Tibial artery (tissue), 4 donors: ENCODE measurements at regions not wholly inside any gene's neighbourhood (a gene's known extent, or its start where the extent isn't known, plus 50 kb on each side); places are given as distances from the start of the nearest gene placed in this dataset.

ENCODE experiments used
- DNase-seq, 2 donors: peaks; one replicate each; pipeline ENCODE4 v3.0.0-alpha.2; 2019
- H3K27ac ChIP-seq, 2 donors: fragments of 200-600 bp; sonication (generic) in 1 of 2; 1 replicate in 1 of 2; 2 replicates in 1 of 2; pipeline ENCODE4 v1.5.1; 2018 to 2019; ENCODE audit warnings: mild to moderate bottlenecking in 1 of 2
- H3K27me3 ChIP-seq, 2 donors: fragments of 200-600 bp; sonication (generic) in 1 of 2; one replicate each; pipeline versions ENCODE4 v1.5.1 to v1.6.0; 2016 to 2019
- H3K36me3 ChIP-seq, 3 donors: fragments of 200-600 bp; sonication (generic) in 2 of 3; one replicate each; pipeline ENCODE4 v1.5.1; 2016 to 2019; ENCODE audit warnings: mild to moderate bottlenecking in 2 of 3
- H3K4me1 ChIP-seq, 4 donors: fragments of 200-600 bp; sonication (generic) in 2 of 4; 1 replicate in 3 of 4; 2 replicates in 1 of 4; pipeline ENCODE4 v1.5.1; 2016 to 2019
- H3K4me3 ChIP-seq, 2 donors: fragments of 200-600 bp; sonication (generic) in 1 of 2; 1 replicate in 1 of 2; 2 replicates in 1 of 2; pipeline ENCODE4 v1.5.1; 2018 to 2019; ENCODE audit warnings: mild to moderate bottlenecking in 2 of 2
- H3K9me3 ChIP-seq, 3 donors: fragments of 200-600 bp; sonication (generic) in 1 of 3; one replicate each; pipeline ENCODE4 v1.5.1; 2016 to 2019
- intact Hi-C: fragments of 100-400 bp; cut with DNase I; formaldehyde crosslinking; loops from one replicate; pipeline ENCODE4 v1.15.0; 2023; ENCODE audit warnings: low total_unique reads
- TF ChIP-seq, protein P1 (sequence below), 2 experiments: fragments of 200-600 bp in 1 of 2; fragments of 450-650 bp in 1 of 2; IDR thresholded peaks; one replicate each; pipeline ENCODE4 v1.5.1; 2017 to 2019; ENCODE audit warnings: antibody characterized with exemption in 2 of 2, mild to moderate bottlenecking in 1 of 2, moderate library complexity in 1 of 2

DNA sequence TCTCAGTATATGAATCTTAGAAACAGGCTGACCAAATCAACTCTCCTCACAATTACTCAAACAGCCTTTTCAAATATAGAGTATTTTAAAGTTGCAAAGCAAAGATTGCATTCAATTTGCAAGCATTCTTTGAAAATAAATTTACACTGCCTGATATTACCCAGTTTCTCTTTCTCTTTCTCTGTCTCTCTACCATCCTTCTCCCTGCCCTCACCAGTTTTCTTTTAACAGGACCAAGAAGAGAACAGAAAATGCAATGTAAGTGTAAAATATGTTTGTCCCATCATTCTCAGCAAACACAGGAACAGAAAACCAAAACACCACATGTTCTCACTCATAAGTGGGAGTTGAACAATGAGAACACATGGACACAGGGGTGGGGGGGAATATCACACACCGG is 520.3 kb upstream of the USP15 start:
- H3K4me3 ChIP-seq = no peak overlapping the region
- no peaks in the 10 kb centered on the region for H3K9me3 ChIP-seq
- intact Hi-C loops = no loop called here
- H3K36me3 ChIP-seq = no peaks in the 10 kb centered on the region
- no peaks in the 10 kb centered on the region for H3K4me1 ChIP-seq
- TF ChIP-seq, protein P1, sequence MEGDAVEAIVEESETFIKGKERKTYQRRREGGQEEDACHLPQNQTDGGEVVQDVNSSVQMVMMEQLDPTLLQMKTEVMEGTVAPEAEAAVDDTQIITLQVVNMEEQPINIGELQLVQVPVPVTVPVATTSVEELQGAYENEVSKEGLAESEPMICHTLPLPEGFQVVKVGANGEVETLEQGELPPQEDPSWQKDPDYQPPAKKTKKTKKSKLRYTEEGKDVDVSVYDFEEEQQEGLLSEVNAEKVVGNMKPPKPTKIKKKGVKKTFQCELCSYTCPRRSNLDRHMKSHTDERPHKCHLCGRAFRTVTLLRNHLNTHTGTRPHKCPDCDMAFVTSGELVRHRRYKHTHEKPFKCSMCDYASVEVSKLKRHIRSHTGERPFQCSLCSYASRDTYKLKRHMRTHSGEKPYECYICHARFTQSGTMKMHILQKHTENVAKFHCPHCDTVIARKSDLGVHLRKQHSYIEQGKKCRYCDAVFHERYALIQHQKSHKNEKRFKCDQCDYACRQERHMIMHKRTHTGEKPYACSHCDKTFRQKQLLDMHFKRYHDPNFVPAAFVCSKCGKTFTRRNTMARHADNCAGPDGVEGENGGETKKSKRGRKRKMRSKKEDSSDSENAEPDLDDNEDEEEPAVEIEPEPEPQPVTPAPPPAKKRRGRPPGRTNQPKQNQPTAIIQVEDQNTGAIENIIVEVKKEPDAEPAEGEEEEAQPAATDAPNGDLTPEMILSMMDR (IDR thresholded peaks at IDR 0.05) = no peak
- H3K27ac ChIP-seq = no peak overlapping the region
- DNase-seq = no peak
- no peaks in the 10 kb centered on the region for H3K27me3 ChIP-seq

- intact Hi-C loops = no loop called here
- no peak for DNase-seq
- no peaks in the 10 kb centered on the region for H3K9me3 ChIP-seq
- no peaks in the 10 kb centered on the region for H3K27me3 ChIP-seq
- no peaks in the 10 kb centered on the region for H3K36me3 ChIP-seq
- H3K27ac ChIP-seq = peak overlapping the region in 1 of 2 donors; percentile 12
- no peak overlapping the region for H3K4me3 ChIP-seq
- peaks cover 0 to 14% (median 4%) of the 10 kb centered on the region in 4 donors for H3K4me1 ChIP-seq
- TF ChIP-seq, protein P1 (IDR thresholded peaks at IDR 0.05) = no peak
Measured at GRCh38 chr12:61750604-61751003, 509.6 kb upstream of the USP15 start.

- no peak overlapping the region for H3K27ac ChIP-seq
- TF ChIP-seq, protein P1 (IDR thresholded peaks at IDR 0.05) = no peak
Measured at GRCh38 chr12:61754214-61754613, 506.0 kb upstream of the USP15 start.

DNA sequence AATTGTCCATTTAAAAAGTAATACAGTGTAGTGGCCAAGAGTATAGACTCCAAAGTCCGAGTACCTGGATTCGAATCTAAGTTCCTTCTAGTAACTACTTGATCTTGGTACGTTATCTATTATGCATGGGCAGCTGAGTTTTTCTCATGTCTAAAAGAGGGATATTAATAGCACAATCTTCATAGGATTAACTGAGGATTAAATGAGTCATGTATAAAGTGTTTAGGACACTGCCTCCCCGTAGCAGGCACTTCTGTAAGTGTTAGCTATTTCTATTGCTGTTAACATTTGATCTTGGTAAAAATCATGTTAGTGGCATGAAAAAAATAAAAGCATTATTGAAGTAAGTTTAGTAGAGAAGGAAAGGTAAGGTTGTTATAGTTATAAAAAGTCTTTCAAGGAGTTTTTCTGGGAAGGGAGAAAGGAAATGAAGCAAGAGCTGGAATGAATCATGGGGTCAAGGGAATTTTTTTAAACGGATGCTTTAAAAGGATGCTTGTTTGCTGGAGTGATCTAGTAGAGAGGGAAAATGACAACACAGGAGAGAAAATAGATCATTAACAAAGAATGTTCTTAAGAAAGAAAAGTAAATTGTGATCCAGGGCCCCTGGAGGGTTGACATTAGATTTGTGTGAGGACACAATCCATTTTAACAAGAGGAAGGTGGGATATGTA is 502.2 kb upstream of the USP15 start:
- intact Hi-C loops = no loop called here
- TF ChIP-seq, protein P1 (IDR thresholded peaks at IDR 0.05) = no peak
- Histone ChIP-seq H3K4me1 (peaks cover 0 to 9% (median 0%) of the 10 kb centered on the region in 4 donors), H3K9me3 (no peaks in the 10 kb centered on the region), H3K27me3 (no peaks in the 10 kb centered on the region), H3K36me3 (no peaks in the 10 kb centered on the region), H3K27ac (no peak overlapping the region), H3K4me3 (no peak overlapping the region)
- no peak for DNase-seq

More at GRCh38 chr12:61754214-61754613, 506.0 kb upstream of the USP15 start:
- DNase-seq = no peak
- Histone ChIP-seq H3K36me3 (no peaks in the 10 kb centered on the region), H3K4me3 (no peak overlapping the region), H3K4me1 (peaks cover 0 to 23% (median 4%) of the 10 kb centered on the region in 4 donors), H3K9me3 (no peaks in the 10 kb centered on the region), H3K27me3 (no peaks in the 10 kb centered on the region)
- intact Hi-C loops = no loop called here

GRCh38 chr12:61758661-61759060 is 501.5 kb upstream of the USP15 start:
- Histone ChIP-seq H3K27me3 (no peaks in the 10 kb centered on the region), H3K4me3 (no peak overlapping the region), H3K9me3 (no peaks in the 10 kb centered on the region), H3K4me1 (peaks cover 0 to 9% (median 0%) of the 10 kb centered on the region in 4 donors), H3K36me3 (no peaks in the 10 kb centered on the region), H3K27ac (no peak overlapping the region)
- no peak for DNase-seq
- TF ChIP-seq, protein P1 (IDR thresholded peaks at IDR 0.05) = no peak
- intact Hi-C loops = no loop called here
